AG09319 (cell line): ENCODE measurements at regions not wholly inside any gene's neighbourhood (a gene's known extent, or its start where the extent isn't known, plus 50 kb on each side); places are given as distances from the start of the nearest gene placed in this dataset.

ENCODE experiments used
- DNase-seq: peaks from one replicate; pipeline ENCODE4 v3.0.0-alpha.2; 2010; ENCODE audit warnings: low read depth; ENCODE audit errors: extremely low read depth
- CTCF ChIP-seq: IDR thresholded peaks from 2 replicates; pipeline ENCODE4 v1.5.1; 2011; ENCODE audit warnings: low read depth, mild to moderate bottlenecking, inconsistent platforms, low read length, moderate library complexity

- TF ChIP-seq CTCF = no peak
- DNase-seq = no peak
These were observed 173.1 kb downstream of the ASB1 start for GRCh38 chr2:238599549-238600505.

GRCh38 chr2:238600506-238601432 is 174.0 kb downstream of the ASB1 start:
- no peak for DNase-seq
- no peak for TF ChIP-seq CTCF

- no peak for TF ChIP-seq CTCF
- DNase-seq = peak; percentile 30
These were observed 174.9 kb downstream of the ASB1 start for GRCh38 chr2:238601433-238602222.

- TF ChIP-seq CTCF = no peak
- DNase-seq = no peak
These were observed 175.7 kb downstream of the ASB1 start for GRCh38 chr2:238602223-238602960.

GRCh38 chr2:238603596-238603995 is 176.9 kb downstream of the ASB1 start:
- no peak for TF ChIP-seq CTCF
- no peak for DNase-seq

- TF ChIP-seq CTCF = no peak
- DNase-seq = no peak
These were observed 179.6 kb downstream of the ASB1 start for GRCh38 chr2:238606311-238606710.
